Adrenal gland (tissue), 9 donors: ENCODE measurements at regions not wholly inside any gene's neighbourhood (a gene's known extent, or its start where the extent isn't known, plus 50 kb on each side); places are given as distances from the start of the nearest gene placed in this dataset.

ENCODE experiments used
- DNase-seq, 7 donors: peaks; one replicate each; pipeline ENCODE4 v3.0.0-alpha.2; 2019 to 2020
- H3K27ac ChIP-seq, 5 donors: fragments of 200-600 bp; sonication (generic) in 4 of 5; 1 replicate in 3 of 5; 2 replicates in 2 of 5; pipeline versions ENCODE4 v1.5.1 to v1.8.0; 2016 to 2020; ENCODE audit warnings: mild to moderate bottlenecking in 1 of 5
- H3K27me3 ChIP-seq: fragments of 200-600 bp; 2 replicates; pipeline ENCODE4 v1.8.0; 2021
- H3K36me3 ChIP-seq, 2 donors: fragments of 200-600 bp; replicated peaks in 1 of 2; 1 replicate in 1 of 2; 2 replicates in 1 of 2; pipeline versions ENCODE4 v1.5.1 to v1.8.0; 2018 to 2022
- H3K4me1 ChIP-seq, 2 donors: fragments of 200-600 bp; replicated peaks in 1 of 2; 1 replicate in 1 of 2; 2 replicates in 1 of 2; pipeline versions ENCODE4 v1.5.1 to v1.8.0; 2018 to 2021
- H3K4me3 ChIP-seq, 4 donors: fragments of 200-600 bp; sonication (generic) in 3 of 4; one replicate each; pipeline ENCODE4 v1.5.1; 2016 to 2018
- H3K9me3 ChIP-seq, 3 donors: fragments of 200-600 bp; sonication (generic) in 1 of 3; replicated peaks in 1 of 3; 1 replicate in 2 of 3; 2 replicates in 1 of 3; pipeline versions ENCODE4 v1.5.1 to v1.8.0; 2016 to 2021
- POLR2A ChIP-seq, 2 donors: fragments of 450-650 bp; IDR thresholded peaks; one replicate each; pipeline ENCODE4 v1.6.1; 2017; ENCODE audit warnings: antibody characterized with exemption in 2 of 2, mild to moderate bottlenecking in 2 of 2, moderate library complexity in 1 of 2
- WGBS, 4 donors: extraction: QIAGEN DNeasy Blood & Tissue Kit in 2 of 4; methylation state at CpG; one replicate each; pipeline versions ENCODE4 v1.1.5 to v1.1.7; 2013 to 2017; 5-methylcytosine and 5-hydroxymethylcytosine counted together
- intact Hi-C, 2 donors: fragments of 100-400 bp; cut with DNase I; formaldehyde crosslinking; loops; one replicate each; pipeline versions ENCODE4 v1.14.1 to v1.15.0; 2022 to 2023
- TF ChIP-seq, protein P1 (sequence below), 6 experiments: fragments of 450-650 bp in 4 of 6; fragments of 200-600 bp in 2 of 6; sonication (generic) in 1 of 6; IDR thresholded peaks; 1 replicate in 5 of 6; 2 replicates in 1 of 6; pipeline versions ENCODE4 v1.5.1 to v1.8.0; 2016 to 2021; ENCODE audit warnings: antibody characterized with exemption in 6 of 6, mild to moderate bottlenecking in 2 of 6, moderate library complexity in 1 of 6
- donor health status: healthy with polysubstance abuse.
- donor health status: Bipolar disorder and iron deficiency.
- donor health status: DM: yes; HTN: yes; CAD: no.
- donor health status: DM: no; HTN: no; CAD: no.
- donor health status: DM: no; HTN: no; CAD: no.

GRCh38 chr11:131044851-131045250 is 128.6 kb upstream of the SNX19 start:
- Histone ChIP-seq H3K4me3 (no peak overlapping the region), H3K36me3 (no peaks in the 10 kb centered on the region), H3K27ac (no peak overlapping the region), H3K27me3 (no peaks in the 10 kb centered on the region), H3K4me1 (peaks cover 0 to 4% of the 10 kb centered on the region in 2 donors), H3K9me3 (no peaks in the 10 kb centered on the region)
- intact Hi-C loops: no loop called here
- DNase-seq: no peak
- WGBS, 4 donors: 78 to 83% (median 82%) methylated on average over 7 of the region's 7 CpGs
- no peak for TF ChIP-seq POLR2A (IDR thresholded peaks at IDR 0.05)
- TF ChIP-seq, protein P1, sequence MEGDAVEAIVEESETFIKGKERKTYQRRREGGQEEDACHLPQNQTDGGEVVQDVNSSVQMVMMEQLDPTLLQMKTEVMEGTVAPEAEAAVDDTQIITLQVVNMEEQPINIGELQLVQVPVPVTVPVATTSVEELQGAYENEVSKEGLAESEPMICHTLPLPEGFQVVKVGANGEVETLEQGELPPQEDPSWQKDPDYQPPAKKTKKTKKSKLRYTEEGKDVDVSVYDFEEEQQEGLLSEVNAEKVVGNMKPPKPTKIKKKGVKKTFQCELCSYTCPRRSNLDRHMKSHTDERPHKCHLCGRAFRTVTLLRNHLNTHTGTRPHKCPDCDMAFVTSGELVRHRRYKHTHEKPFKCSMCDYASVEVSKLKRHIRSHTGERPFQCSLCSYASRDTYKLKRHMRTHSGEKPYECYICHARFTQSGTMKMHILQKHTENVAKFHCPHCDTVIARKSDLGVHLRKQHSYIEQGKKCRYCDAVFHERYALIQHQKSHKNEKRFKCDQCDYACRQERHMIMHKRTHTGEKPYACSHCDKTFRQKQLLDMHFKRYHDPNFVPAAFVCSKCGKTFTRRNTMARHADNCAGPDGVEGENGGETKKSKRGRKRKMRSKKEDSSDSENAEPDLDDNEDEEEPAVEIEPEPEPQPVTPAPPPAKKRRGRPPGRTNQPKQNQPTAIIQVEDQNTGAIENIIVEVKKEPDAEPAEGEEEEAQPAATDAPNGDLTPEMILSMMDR (IDR thresholded peaks at IDR 0.05): no peak

GRCh38 chr11:131052367-131052766 is 136.1 kb upstream of the SNX19 start:
- Histone ChIP-seq H3K27ac (no peak overlapping the region), H3K4me1 (no peaks in the 10 kb centered on the region), H3K27me3 (no peaks in the 10 kb centered on the region), H3K4me3 (no peak overlapping the region), H3K9me3 (no peaks in the 10 kb centered on the region), H3K36me3 (no peaks in the 10 kb centered on the region)
- no peak for DNase-seq
- intact Hi-C loops: no loop called here
- 74 to 89% (median 84%) methylated on average over 3 of the region's 3 CpGs for WGBS, 4 donors
- TF ChIP-seq POLR2A (IDR thresholded peaks at IDR 0.05): no peak
- TF ChIP-seq, protein P1 (IDR thresholded peaks at IDR 0.05): no peak

DNA sequence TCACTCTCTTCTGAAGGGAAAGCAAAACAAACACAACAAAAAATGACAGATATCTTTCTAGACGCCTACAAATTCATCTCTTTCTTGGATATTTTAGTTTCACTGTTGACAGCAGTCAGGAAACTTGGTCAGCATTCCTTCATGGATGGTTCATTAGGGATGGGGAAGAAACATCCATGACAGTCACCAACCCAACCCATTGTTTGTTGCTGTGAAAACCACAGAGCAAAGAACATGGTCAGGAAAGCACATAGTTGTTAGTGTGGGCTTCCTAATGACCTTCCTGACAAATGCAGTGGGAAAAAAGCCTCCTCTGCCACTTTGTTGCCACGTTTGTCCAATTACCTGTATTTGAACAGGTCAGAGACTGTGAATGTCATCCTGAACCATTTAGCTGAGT is 139.8 kb upstream of the SNX19 start:
- no peak for DNase-seq
- 54 to 61% (median 55%) methylated on average over 2 of the region's 2 CpGs for WGBS, 4 donors
- no peaks in the 10 kb centered on the region for H3K4me1 ChIP-seq
- no peak overlapping the region for H3K4me3 ChIP-seq
- H3K27ac ChIP-seq: no peak overlapping the region
- no peaks in the 10 kb centered on the region for H3K27me3 ChIP-seq
- intact Hi-C loops: no loop called here
- TF ChIP-seq, protein P1 (IDR thresholded peaks at IDR 0.05): no peak
- no peak for TF ChIP-seq POLR2A (IDR thresholded peaks at IDR 0.05)
- no peaks in the 10 kb centered on the region for H3K36me3 ChIP-seq
- H3K9me3 ChIP-seq: no peaks in the 10 kb centered on the region

GRCh38 chr11:131063638-131064037 is 147.4 kb upstream of the SNX19 start:
- Histone ChIP-seq H3K36me3 (no peaks in the 10 kb centered on the region), H3K4me1 (no peaks in the 10 kb centered on the region), H3K27me3 (peaks cover 4% of the 10 kb centered on the region), H3K9me3 (no peaks in the 10 kb centered on the region), H3K27ac (no peak overlapping the region), H3K4me3 (no peak overlapping the region)
- no peak for DNase-seq
- 46 to 63% (median 55%) methylated on average over 6 of the region's 6 CpGs for WGBS, 4 donors
- TF ChIP-seq, protein P1 (IDR thresholded peaks at IDR 0.05): no peak
- no peak for TF ChIP-seq POLR2A (IDR thresholded peaks at IDR 0.05)
- intact Hi-C loops: loop anchor here (2.0 to 10.0 kb wide), 2 partner anchors 611 kb away; no protein-coding TSS in a partner anchor
